WTC11 (cell line): ENCODE measurements at regions not wholly inside any gene's neighbourhood (a gene's known extent, or its start where the extent isn't known, plus 50 kb on each side); places are given as distances from the start of the nearest gene placed in this dataset.

Experiments used
- ATAC-seq: fragments of 200-7000 bp; cut with Tn5 transposase; 2 replicates; pipeline ENCODE4 v1.10.0; 2021; ENCODE audit warnings: mild to moderate bottlenecking, moderate library complexity
- CTCF ChIA-PET: fragments of 300-600 bp; sonication (Branson Sonifier 250); formaldehyde crosslinking; loops from one replicate; lab custom pipeline; 2021; ENCODE audit warnings: antibody characterized with exemption; lab: Charles Lee
- POLR2A ChIA-PET: fragments of 350-600 bp; sonication (Branson Sonifier 250); formaldehyde crosslinking; loops from one replicate; lab custom pipeline; 2021; ENCODE audit warnings: antibody characterized with exemption; lab: Charles Lee
- DNase-seq: peaks from one replicate; pipeline ENCODE4 v3.0.0; 2021; ENCODE audit warnings: low spot score
- H3K27ac Mint-ChIP-seq: 2 replicates; pipeline ENCODE4 v1.8.0; 2021; ENCODE audit warnings: mixed read lengths
- H3K27me3 Mint-ChIP-seq: 2 replicates; pipeline ENCODE4 v1.8.0; 2021; ENCODE audit warnings: low read depth, mild to moderate bottlenecking, moderate library complexity, mixed read lengths
- H3K36me3 Mint-ChIP-seq: 2 replicates; pipeline ENCODE4 v1.8.0; 2021; ENCODE audit warnings: mixed read lengths
- H3K4me1 Mint-ChIP-seq: 2 replicates; pipeline ENCODE4 v1.8.0; 2022; ENCODE audit warnings: mixed read lengths
- H3K4me3 Mint-ChIP-seq: 2 replicates; pipeline ENCODE4 v1.8.0; 2021; ENCODE audit warnings: mild to moderate bottlenecking, moderate library complexity, mixed read lengths
- H3K9me3 Mint-ChIP-seq: 2 replicates; pipeline ENCODE4 v1.8.0; 2021; ENCODE audit warnings: mixed read lengths
- ATF1 ChIP-seq: sonication (generic); formaldehyde crosslinking; IDR thresholded peaks from 2 replicates; pipeline ENCODE4 v1.8.1; 2023; ENCODE audit warnings: mild to moderate bottlenecking, moderate library complexity, missing genetic modification reagents
- MXD4 ChIP-seq: fragments of 250-450 bp; sonication (Bioruptor Pico); IDR thresholded peaks from 2 replicates; pipeline ENCODE4 v1.8.0; 2021; ENCODE audit warnings: mild to moderate bottlenecking, moderate library complexity, borderline replicate concordance
- PRRX2 ChIP-seq: fragments of 250-450 bp; sonication (Bioruptor Pico); IDR thresholded peaks from 2 replicates; pipeline ENCODE4 v1.8.0; 2021; ENCODE audit warnings: mild to moderate bottlenecking
- RELA ChIP-seq: sonication (generic); formaldehyde crosslinking; IDR thresholded peaks from 2 replicates; pipeline ENCODE4 v1.8.1; 2022; ENCODE audit warnings: missing genetic modification reagents, mild to moderate bottlenecking, borderline replicate concordance
- RORB ChIP-seq: fragments of 250-450 bp; sonication (Bioruptor Pico); IDR thresholded peaks from 2 replicates; pipeline ENCODE4 v1.9.0; 2021; ENCODE audit warnings: mild to moderate bottlenecking
- SMAD4 ChIP-seq: sonication (generic); formaldehyde crosslinking; IDR thresholded peaks from 2 replicates; pipeline ENCODE4 v1.8.0; 2022; ENCODE audit warnings: mild to moderate bottlenecking, missing genetic modification reagents
- TCF7 ChIP-seq: sonication (generic); formaldehyde crosslinking; IDR thresholded peaks from 2 replicates; pipeline ENCODE4 v1.8.0; 2022; ENCODE audit warnings: mild to moderate bottlenecking, low read depth, missing genetic modification reagents, moderate library complexity
- TEAD1 ChIP-seq: sonication (generic); formaldehyde crosslinking; IDR thresholded peaks from 2 replicates; pipeline ENCODE4 v1.8.0; 2022; ENCODE audit warnings: mild to moderate bottlenecking, missing genetic modification reagents
- ZNF219 ChIP-seq: sonication (generic); formaldehyde crosslinking; IDR thresholded peaks from 2 replicates; pipeline ENCODE4 v1.8.0; 2023; ENCODE audit warnings: missing genetic modification reagents, mild to moderate bottlenecking, borderline replicate concordance
- ZNF317 ChIP-seq: sonication (generic); formaldehyde crosslinking; IDR thresholded peaks from 2 replicates; pipeline ENCODE4 v1.8.1; 2023; ENCODE audit warnings: low read depth, mild to moderate bottlenecking, moderate library complexity, missing genetic modification reagents, borderline replicate concordance
- ZNF396 ChIP-seq: fragments of 250-450 bp; sonication (Bioruptor Pico); IDR thresholded peaks from 2 replicates; pipeline ENCODE4 v1.8.0; 2021; ENCODE audit warnings: mild to moderate bottlenecking, moderate library complexity, borderline replicate concordance
- ZNF416 ChIP-seq: fragments of 250-450 bp; sonication (Bioruptor Pico); IDR thresholded peaks from 2 replicates; pipeline ENCODE4 v1.9.0; 2021; ENCODE audit warnings: mild to moderate bottlenecking, inconsistent platforms
- TF ChIP-seq, protein P1 (sequence below): fragments of 250-450 bp; sonication (Bioruptor Pico); IDR thresholded peaks from 2 replicates; pipeline ENCODE4 v2.1.2; 2022; ENCODE audit warnings: mild to moderate bottlenecking, moderate library complexity
- TF ChIP-seq, protein P2 (sequence below): fragments of 250-450 bp; sonication (Bioruptor Pico); IDR thresholded peaks from 2 replicates; pipeline ENCODE4 v1.9.0; 2021; ENCODE audit warnings: mild to moderate bottlenecking
- TF ChIP-seq, protein P3 (sequence below): sonication (generic); formaldehyde crosslinking; IDR thresholded peaks from 2 replicates; pipeline ENCODE4 v1.8.0; 2023; ENCODE audit warnings: missing genetic modification reagents, mild to moderate bottlenecking, borderline replicate concordance
- TF ChIP-seq, protein P4 (sequence below): sonication (generic); formaldehyde crosslinking; IDR thresholded peaks from 2 replicates; pipeline ENCODE4 v1.8.1; 2022; ENCODE audit warnings: mild to moderate bottlenecking, moderate library complexity, missing genetic modification reagents
- TF ChIP-seq, protein P5 (sequence below): sonication (generic); formaldehyde crosslinking; IDR thresholded peaks from 2 replicates; pipeline ENCODE4 v1.8.0; 2022; ENCODE audit warnings: mild to moderate bottlenecking, missing genetic modification reagents
- TF ChIP-seq, protein P6 (sequence below): sonication (generic); formaldehyde crosslinking; IDR thresholded peaks from 2 replicates; pipeline ENCODE4 v1.8.0; 2023; ENCODE audit warnings: missing genetic modification reagents
- TF ChIP-seq, protein P7 (sequence below): fragments of 200-600 bp; IDR thresholded peaks from 2 replicates; pipeline ENCODE4 v1.8.0; 2022; ENCODE audit warnings: antibody characterized with exemption
- TF ChIP-seq, protein P8 (sequence below): sonication (generic); formaldehyde crosslinking; conservative IDR thresholded peaks from 2 replicates; pipeline ENCODE4 v1.8.1; 2023; ENCODE audit warnings: mild to moderate bottlenecking, low read depth, missing genetic modification reagents, moderate library complexity

DNA sequence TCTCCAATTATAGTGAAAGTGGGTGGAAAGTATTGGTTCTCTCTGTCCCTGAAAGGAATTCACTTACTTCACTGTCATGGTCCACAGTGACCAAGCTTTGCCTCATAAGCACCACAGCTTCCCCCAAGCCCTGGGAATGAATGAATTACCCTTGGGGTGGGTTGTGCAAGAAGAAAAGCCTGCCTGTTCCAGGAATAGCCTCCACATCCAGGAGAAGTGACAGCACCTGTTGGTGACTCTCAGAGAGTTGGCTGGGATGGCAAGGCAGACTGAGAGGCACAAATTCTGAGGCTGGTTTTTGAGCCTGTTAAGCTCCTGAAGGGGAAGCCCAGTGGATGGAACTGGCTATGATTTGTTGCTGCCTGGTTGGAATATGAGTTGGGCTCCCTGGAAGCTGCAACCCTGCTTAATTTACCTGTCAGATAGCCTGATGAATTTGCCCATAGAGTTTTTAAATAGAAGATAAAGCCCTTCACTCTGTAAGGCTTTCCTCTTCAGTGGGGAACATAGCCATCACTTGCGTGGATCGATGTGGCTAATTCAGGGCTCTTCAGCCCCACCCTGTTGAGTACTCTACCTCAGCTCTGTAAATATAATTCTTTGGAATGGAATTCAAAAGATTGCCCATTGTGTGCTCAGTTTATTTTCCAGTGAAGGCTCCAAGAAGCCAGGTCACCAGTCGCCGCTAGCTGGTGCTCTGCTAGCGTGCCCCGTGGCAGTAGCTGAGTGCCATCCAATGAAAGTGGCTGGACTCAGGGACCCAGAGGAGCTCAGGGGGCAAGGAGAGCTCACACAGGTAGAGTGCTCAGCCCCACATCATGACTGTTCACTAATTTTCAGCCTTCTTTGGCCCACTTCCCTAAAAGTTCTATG is 479.3 kb downstream of the IRS1 start (continued):
- TF ChIP-seq, protein P1, sequence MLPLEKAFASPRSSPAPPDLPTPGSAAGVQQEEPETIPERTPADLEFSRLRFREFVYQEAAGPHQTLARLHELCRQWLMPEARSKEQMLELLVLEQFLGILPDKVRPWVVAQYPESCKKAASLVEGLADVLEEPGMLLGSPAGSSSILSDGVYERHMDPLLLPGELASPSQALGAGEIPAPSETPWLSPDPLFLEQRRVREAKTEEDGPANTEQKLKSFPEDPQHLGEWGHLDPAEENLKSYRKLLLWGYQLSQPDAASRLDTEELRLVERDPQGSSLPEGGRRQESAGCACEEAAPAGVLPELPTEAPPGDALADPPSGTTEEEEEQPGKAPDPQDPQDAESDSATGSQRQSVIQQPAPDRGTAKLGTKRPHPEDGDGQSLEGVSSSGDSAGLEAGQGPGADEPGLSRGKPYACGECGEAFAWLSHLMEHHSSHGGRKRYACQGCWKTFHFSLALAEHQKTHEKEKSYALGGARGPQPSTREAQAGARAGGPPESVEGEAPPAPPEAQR, result no peak
- TF ChIP-seq, protein P2, sequence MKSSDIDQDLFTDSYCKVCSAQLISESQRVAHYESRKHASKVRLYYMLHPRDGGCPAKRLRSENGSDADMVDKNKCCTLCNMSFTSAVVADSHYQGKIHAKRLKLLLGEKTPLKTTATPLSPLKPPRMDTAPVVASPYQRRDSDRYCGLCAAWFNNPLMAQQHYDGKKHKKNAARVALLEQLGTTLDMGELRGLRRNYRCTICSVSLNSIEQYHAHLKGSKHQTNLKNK, result no peak
- no peak for TF ChIP-seq ZNF317 (CRISPR knock-in tag)
- TF ChIP-seq TEAD1, result no peak
- no peak for TF ChIP-seq RELA (CRISPR knock-in tag)
- TF ChIP-seq, protein P3, sequence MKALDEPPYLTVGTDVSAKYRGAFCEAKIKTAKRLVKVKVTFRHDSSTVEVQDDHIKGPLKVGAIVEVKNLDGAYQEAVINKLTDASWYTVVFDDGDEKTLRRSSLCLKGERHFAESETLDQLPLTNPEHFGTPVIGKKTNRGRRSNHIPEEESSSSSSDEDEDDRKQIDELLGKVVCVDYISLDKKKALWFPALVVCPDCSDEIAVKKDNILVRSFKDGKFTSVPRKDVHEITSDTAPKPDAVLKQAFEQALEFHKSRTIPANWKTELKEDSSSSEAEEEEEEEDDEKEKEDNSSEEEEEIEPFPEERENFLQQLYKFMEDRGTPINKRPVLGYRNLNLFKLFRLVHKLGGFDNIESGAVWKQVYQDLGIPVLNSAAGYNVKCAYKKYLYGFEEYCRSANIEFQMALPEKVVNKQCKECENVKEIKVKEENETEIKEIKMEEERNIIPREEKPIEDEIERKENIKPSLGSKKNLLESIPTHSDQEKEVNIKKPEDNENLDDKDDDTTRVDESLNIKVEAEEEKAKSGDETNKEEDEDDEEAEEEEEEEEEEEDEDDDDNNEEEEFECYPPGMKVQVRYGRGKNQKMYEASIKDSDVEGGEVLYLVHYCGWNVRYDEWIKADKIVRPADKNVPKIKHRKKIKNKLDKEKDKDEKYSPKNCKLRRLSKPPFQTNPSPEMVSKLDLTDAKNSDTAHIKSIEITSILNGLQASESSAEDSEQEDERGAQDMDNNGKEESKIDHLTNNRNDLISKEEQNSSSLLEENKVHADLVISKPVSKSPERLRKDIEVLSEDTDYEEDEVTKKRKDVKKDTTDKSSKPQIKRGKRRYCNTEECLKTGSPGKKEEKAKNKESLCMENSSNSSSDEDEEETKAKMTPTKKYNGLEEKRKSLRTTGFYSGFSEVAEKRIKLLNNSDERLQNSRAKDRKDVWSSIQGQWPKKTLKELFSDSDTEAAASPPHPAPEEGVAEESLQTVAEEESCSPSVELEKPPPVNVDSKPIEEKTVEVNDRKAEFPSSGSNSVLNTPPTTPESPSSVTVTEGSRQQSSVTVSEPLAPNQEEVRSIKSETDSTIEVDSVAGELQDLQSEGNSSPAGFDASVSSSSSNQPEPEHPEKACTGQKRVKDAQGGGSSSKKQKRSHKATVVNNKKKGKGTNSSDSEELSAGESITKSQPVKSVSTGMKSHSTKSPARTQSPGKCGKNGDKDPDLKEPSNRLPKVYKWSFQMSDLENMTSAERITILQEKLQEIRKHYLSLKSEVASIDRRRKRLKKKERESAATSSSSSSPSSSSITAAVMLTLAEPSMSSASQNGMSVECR (CRISPR knock-in tag), result no peak
- TF ChIP-seq ZNF219 (CRISPR knock-in tag), result no peak
- TF ChIP-seq MXD4 (CRISPR knock-in tag), result no peak
- TF ChIP-seq TCF7 (CRISPR knock-in tag), result no peak
- TF ChIP-seq, protein P4, sequence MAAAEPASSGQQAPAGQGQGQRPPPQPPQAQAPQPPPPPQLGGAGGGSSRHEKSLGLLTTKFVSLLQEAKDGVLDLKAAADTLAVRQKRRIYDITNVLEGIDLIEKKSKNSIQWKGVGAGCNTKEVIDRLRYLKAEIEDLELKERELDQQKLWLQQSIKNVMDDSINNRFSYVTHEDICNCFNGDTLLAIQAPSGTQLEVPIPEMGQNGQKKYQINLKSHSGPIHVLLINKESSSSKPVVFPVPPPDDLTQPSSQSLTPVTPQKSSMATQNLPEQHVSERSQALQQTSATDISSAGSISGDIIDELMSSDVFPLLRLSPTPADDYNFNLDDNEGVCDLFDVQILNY (CRISPR knock-in tag), result no peak
- TF ChIP-seq, protein P5, sequence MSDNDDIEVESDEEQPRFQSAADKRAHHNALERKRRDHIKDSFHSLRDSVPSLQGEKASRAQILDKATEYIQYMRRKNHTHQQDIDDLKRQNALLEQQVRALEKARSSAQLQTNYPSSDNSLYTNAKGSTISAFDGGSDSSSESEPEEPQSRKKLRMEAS (CRISPR knock-in tag), result no peak
- TF ChIP-seq, protein P6, sequence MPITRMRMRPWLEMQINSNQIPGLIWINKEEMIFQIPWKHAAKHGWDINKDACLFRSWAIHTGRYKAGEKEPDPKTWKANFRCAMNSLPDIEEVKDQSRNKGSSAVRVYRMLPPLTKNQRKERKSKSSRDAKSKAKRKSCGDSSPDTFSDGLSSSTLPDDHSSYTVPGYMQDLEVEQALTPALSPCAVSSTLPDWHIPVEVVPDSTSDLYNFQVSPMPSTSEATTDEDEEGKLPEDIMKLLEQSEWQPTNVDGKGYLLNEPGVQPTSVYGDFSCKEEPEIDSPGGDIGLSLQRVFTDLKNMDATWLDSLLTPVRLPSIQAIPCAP, result no peak

DNA sequence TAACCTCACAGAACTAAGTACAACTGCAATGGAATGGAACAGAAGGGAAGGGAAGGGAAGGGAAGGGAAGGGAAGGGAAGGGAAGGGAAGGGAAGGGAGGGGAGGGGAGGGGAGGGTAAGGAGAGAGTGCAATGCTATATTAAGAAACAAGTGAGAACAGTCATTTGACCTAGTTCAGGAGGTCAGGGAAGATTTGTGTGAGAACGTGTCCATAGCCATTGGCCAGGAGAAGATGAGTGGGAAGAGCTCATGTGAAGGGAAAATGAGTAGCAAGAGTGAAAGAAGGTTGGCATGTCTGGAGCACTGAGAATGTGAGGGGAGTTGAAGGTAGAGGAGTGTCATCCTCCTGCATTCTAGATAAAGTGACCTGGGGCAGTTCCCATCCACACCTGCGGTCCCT is 481.6 kb downstream of the IRS1 start:
- no peak for ATAC-seq
- H3K4me1 Mint-ChIP-seq, result no peaks in the 10 kb centered on the region
- DNase-seq, result no peak
- no peak overlapping the region for H3K27ac Mint-ChIP-seq
- no peak for TF ChIP-seq SMAD4 (CRISPR knock-in tag)
- TF ChIP-seq RORB (CRISPR knock-in tag), result no peak
- no peak for TF ChIP-seq ZNF416 (CRISPR knock-in tag)
- no peak for TF ChIP-seq ZNF396 (CRISPR knock-in tag)
- TF ChIP-seq, protein P7, sequence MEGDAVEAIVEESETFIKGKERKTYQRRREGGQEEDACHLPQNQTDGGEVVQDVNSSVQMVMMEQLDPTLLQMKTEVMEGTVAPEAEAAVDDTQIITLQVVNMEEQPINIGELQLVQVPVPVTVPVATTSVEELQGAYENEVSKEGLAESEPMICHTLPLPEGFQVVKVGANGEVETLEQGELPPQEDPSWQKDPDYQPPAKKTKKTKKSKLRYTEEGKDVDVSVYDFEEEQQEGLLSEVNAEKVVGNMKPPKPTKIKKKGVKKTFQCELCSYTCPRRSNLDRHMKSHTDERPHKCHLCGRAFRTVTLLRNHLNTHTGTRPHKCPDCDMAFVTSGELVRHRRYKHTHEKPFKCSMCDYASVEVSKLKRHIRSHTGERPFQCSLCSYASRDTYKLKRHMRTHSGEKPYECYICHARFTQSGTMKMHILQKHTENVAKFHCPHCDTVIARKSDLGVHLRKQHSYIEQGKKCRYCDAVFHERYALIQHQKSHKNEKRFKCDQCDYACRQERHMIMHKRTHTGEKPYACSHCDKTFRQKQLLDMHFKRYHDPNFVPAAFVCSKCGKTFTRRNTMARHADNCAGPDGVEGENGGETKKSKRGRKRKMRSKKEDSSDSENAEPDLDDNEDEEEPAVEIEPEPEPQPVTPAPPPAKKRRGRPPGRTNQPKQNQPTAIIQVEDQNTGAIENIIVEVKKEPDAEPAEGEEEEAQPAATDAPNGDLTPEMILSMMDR, result no peak
- TF ChIP-seq, protein P5 (CRISPR knock-in tag), result no peak
- TF ChIP-seq, protein P6, result no peak
- TF ChIP-seq, protein P8, sequence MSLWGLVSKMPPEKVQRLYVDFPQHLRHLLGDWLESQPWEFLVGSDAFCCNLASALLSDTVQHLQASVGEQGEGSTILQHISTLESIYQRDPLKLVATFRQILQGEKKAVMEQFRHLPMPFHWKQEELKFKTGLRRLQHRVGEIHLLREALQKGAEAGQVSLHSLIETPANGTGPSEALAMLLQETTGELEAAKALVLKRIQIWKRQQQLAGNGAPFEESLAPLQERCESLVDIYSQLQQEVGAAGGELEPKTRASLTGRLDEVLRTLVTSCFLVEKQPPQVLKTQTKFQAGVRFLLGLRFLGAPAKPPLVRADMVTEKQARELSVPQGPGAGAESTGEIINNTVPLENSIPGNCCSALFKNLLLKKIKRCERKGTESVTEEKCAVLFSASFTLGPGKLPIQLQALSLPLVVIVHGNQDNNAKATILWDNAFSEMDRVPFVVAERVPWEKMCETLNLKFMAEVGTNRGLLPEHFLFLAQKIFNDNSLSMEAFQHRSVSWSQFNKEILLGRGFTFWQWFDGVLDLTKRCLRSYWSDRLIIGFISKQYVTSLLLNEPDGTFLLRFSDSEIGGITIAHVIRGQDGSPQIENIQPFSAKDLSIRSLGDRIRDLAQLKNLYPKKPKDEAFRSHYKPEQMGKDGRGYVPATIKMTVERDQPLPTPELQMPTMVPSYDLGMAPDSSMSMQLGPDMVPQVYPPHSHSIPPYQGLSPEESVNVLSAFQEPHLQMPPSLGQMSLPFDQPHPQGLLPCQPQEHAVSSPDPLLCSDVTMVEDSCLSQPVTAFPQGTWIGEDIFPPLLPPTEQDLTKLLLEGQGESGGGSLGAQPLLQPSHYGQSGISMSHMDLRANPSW (CRISPR knock-in tag), result no peak
- no peak for TF ChIP-seq PRRX2 (CRISPR knock-in tag)
- TF ChIP-seq, protein P2, result no peak
- no peak for TF ChIP-seq ATF1 (CRISPR knock-in tag)
- H3K27me3 Mint-ChIP-seq, result no peaks in the 10 kb centered on the region
- no peaks in the 10 kb centered on the region for H3K36me3 Mint-ChIP-seq
- ChIA-PET POLR2A (interaction anchor here (0.7 kb wide), 1 partner anchor 210 kb away, joined by 3 read pairs; no protein-coding TSS in a partner anchor), CTCF (no interaction called here)
- no peaks in the 10 kb centered on the region for H3K9me3 Mint-ChIP-seq
- no peak overlapping the region for H3K4me3 Mint-ChIP-seq
